ENCODE measurements at regions not wholly inside any gene's neighbourhood (a gene's known extent, or its start where the extent isn't known, plus 50 kb on each side); places are given as distances from the start of the nearest gene placed in this dataset.
"Not testable (repeated sequence)": the region's sequence is repeated elsewhere in the genome, so short reads cannot be mapped to it uniquely, and the experiment has no call there.

DNA sequence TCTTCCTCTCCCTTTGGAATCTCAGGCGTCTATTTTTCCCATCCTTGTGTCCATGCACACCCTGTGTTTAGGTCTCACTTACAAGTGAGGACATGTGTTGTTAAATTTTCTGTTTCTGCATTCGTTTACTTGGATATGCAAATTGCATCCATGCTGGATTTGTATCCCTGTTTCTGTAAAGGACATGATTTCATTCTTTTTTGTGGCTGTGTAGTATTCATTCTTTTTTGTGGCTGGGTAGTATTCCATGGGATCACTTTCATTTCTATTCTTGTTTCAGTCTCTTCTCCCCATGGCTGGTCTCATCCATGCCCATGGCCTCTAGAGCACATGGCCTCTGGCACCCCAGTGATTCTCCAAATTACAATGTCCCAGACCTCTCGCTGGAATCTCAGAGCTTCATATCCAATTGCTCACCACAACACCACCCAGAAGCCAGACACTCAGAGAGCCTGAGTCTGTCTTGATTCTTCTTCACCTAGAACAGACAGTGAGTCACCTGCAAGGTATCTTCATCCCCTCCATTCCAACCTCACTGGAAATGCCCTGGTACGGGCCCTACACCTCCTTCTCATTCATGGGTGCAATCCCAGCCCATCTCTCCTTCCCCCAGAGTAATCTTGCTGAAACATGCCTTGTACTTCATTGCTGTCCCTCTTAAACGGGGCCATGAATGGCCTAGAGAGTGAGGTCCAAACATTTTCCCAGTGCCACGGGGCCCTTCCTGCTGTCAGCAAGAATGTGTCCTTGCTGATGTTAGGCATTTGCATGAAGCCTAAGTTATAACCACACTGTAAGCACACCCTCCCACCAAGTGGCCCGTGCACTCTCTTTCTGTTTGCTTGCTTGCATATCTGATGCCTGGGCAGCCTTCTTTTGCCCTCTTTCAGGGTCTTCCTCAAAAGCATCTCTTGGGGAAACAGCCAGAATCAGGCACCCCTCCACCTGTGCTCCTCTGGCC is 476.2 kb upstream of the TSHZ3 start:
- no peak for DNase-seq

DNA sequence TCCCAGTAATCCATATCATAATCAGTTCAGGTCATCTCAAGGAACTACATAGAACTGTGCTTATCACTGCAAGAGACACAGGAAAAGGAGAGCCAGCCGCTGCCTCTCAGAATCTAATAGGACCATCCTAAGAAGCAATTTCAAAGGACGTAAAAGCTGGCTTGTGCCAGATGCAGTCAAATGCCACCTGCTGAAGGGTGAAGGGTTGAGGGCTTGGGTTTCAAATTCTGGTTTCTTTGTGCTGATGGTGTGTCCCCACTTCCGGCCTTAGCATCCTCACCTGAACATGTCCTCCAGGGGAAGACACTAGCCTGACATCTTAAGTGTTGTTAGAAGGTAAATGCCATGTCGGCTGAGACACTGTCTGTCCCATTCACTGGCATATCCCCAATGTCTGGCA is 477.1 kb upstream of the TSHZ3 start:
- no peak for DNase-seq

DNA sequence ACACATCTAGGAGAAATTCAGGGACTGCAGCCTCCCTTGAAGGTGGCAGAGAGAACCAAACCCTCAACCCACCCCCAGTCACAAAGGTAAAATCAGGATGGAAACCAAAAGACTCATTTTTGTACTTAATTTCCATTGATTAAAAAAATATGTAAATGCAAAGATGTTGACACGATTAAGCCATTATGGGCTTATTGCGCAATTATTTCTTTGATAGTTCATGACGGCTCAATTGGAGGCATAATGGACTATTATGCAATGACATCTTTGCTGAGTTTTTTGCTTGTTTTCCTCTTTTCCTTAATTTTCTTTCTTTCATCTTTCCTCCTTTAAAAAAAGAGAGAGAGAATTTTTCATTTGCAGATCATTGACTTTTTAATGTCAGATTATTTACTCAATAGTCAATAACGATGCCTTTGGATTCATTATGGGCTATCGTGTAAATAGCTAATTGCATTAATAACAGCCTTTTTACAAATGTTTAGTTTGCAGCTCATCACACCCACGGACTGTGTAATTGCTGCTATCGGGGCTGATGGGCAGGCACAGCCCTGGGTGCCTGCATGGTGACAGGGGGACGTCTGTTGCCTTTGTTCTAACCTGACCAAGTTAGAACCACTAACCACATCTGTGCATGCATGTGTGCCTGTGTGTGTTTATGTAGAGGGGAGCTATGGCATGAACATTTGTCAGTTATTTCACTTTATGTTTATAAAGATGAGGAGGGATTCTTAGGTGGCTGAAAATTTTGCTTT is 482.4 kb upstream of the TSHZ3 start:
- no peak for DNase-seq

DNA sequence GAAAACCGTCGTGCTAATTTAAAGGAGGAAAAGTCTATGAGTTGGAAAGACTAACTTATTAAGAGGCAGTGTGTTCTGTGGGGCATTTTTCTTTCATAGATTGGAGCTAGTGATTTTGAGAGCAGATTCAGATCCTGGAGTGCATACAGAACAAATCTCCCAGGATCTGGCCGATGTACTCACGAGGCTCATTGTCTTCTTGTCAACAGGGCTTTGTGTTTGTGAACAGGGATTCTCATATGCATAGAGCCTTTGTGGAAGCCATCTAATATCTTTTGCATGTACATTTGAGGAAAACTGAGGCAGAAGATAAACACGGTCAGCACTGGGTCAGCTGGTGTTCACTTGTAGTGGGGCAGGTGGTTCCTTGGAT is 482.9 kb upstream of the TSHZ3 start:
- DNase-seq: no peak

DNA sequence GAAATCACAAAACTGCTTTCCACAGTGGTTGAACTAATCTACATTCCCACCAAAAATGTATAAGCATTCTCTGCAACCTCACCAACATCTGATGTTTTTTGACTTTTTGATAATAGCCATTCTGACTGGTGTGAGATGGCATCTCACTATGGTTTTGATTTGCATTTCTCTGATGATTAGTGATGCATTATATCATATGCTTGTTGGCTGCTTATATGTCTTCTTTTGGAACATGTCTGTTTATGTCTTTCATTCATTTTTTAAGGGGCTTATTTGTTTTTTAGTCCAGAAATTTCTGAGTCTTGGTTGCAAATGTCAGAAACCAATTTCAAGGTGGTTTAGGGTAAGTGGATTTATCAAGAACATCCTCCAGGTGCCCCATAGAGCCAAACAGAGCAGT is 484.8 kb upstream of the TSHZ3 start:
- DNase-seq: no peak

DNA sequence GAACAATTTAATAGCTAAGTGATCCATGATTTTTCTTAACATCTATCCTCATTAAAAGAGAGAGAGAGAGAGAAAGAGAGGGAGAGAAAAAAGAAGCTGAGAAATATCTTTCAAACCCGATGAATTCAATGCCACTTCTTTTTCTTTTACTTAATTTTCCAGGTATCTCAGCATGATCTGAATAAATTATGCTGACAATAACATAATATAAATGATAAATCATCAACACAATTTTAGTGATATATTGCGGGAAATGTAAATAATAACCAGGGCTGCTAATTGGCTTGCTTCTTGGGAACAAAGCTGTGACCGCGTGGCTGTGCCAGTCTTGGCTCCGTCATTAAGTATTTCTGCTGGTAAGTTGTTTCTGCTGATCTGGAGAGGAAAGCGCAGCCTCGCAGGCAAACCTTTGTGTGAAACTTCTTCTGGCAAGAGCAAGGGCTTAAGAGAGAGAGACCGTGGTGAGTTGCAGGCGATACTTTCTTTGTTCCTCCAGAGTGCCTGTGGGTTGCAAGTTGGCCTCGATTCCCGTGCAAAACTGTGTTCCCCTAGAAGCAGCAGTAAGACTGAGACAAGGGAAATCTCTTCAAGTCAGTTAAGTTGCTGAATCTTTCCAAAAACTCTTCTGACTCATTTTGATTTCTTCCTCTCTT is 489.1 kb upstream of the TSHZ3 start:
- no peak for DNase-seq

DNA sequence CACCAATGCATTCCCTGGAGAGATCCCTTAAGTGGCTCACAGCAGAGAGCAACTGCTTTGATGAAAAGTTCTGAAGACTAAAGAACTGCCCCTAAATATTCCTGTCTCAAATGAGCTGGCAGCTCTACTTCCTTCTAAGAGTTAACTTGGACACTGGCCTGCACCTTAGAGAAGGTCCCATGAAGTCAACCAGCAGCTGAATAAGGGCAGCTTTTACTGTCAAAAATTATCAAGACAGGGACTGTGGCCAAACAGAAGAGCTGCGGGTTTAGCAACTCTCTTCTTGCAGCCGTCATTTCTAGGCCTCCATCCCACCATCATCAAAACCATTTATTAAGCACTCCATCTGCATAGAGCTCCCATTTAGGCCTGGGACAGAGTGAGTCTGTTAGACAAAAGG is 491.1 kb upstream of the TSHZ3 start:
- DNase-seq: no peak

DNA sequence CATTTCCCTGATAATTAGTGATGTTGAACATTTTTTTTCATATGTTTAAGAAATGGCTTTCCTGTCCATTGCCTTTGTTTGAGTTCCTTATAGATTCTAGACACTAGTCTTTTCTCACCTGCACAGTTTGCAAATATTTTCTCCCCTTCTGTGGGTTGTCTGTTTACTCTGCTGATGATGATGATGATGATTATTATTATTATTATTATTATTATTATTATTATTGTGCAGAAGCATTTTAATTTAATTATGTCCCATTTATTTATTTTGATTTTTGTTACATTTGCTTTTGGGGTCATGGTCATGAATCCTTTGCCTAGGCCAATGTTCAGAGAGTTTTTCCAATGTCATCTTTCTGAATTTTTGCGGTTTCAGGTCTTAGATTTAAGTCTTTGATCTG is 492.5 kb upstream of the TSHZ3 start:
- no peak for DNase-seq

DNA sequence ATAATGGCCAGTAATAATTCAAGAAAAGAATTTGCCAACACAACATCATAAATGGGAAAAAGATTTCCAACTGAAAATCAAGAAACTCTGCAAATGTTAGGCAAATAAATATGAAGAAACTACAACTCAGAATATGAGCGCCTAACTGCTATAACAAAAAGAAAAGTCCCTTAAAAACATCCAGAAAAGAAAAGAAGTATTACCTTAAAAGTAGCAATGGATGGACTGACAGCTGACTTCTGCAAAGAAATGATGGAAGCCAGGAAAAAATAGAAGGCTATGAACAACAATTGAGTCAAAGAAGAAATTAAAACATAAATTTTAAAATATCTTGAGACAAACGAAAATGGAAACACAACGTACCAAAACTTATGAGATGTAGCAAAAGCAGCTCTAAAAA is 482.3 kb upstream of the ZNF507 start:
- no peak for DNase-seq

DNA sequence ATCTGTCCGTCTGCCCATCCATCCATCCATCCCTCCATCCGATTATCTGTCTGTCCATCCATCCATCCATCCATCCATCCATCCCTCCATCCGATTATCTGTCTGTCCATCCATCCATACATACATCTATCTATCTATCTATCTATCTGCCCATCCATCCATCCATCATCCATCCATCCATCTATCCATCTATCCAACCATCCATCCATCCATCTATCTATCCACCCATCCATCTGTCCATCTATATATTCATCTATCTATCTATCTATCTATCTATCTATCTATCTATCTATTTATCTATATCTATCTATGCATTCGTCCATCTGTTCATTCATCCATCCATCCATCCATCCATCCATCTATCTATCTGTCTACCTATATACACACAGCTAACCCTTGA is 471.1 kb upstream of the ZNF507 start:
- DNase-seq: no peak

DNA sequence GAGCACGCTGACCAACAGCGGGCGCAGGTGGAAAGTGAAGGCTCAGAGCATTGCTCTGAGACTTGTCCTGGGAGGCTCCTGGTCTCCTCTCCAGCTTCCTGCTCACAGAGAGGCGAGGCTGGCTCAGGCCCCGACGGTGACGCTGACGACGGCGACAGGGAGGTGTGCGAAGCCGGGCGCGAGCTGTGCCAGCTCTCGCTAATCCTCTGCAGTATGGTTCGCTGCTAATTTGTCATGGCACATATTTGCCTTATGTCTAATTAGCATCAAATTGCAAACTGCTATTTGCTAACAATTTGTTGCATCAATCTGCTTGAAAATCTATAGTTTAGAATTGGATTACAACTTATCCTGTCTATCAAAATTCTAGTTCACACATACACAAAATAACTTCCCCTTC is 469.8 kb upstream of the ZNF507 start:
- DNase-seq: no peak

DNA sequence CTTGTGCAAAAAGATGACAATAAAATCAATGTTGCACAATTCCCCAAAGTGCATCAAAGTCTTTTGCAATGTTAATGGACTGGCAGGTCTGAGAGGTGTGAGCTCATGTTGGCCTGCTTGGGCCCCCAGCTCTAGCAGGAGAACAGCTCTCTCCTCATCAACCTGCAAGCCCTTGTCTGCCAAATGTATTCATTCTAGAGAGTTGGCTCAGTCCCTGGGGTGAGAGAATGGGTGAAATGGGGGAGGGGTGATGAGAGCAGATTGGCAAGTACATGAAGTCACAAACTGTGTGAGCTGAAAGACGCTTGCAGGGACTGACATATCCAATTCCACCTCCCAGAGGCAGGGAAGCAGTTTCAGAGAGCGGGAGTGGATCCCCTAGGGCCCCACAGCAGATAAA is 465.1 kb upstream of the ZNF507 start:
- DNase-seq: no peak

DNA sequence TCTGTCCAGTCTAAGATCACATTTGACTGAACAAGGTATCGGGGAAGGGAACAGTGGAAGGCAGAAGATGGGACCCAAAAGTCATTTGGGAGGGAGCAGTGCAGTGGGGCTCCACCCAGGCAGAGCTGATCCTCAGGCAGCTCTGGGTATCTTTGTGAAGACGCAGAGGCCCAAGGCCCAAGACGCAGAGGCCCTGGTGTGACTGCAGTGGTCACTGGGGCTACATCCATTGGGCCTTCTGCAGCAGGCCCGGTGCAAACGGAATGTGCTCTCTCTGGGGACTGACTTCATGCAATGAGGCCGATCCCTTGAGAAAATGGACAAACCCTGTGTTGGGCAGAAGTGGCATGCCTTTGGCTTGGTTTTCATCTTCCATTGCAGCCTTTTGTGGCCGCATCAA is 463.4 kb upstream of the ZNF507 start:
- no peak for DNase-seq

DNA sequence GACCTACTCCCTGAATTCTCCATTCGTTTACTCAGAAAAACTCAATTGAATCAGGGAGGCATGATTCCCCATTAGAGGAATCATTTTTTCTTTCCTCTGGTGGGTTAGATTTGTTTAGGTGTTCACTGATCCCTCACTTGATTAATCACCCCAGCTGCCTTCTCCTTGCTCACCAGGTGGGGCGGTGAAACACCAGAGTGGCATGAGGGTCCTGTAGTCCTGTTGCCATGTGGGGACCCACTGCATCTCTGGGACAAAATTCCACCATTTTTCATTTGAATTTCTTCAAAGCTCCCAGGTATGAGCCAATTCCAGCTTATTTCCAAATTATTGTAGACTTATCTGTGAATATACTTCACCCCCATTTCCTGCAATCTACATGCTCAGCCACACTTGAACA is 462.7 kb upstream of the ZNF507 start:
- DNase-seq: no peak

DNA sequence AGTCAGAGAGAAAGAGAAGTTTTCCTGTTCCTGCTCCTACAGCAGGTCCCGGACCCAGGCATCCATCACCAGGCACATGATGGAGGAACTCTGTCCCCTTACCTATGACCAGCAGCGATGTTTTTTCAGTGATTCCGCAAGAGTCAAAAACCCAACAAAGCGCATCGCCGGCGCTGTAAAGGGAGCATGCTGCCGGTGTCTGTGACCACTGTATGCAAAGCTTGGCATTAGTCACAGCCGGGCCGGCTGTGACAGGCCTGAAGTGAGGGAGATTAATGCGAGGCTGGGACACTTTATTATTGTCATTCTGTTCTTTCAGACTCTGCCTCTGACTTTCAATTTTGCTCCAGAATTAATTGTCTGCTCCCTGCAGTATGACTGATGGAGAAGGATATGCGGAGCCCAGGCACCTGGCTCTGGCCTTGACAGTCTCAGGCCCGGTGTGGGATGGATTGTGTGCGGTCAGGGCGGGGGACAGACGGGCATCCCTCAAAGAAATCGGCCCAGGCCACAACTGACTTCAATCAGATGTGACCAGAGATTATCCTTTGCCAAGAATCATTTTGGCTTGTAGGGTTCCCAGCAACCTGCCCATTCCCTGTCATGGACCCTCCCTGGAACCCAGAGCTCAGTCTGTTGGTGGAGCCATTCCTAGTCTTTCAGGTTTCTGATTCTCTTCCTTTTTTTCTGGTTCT is 462.0 kb upstream of the ZNF507 start:
- DNase-seq: no peak

DNA sequence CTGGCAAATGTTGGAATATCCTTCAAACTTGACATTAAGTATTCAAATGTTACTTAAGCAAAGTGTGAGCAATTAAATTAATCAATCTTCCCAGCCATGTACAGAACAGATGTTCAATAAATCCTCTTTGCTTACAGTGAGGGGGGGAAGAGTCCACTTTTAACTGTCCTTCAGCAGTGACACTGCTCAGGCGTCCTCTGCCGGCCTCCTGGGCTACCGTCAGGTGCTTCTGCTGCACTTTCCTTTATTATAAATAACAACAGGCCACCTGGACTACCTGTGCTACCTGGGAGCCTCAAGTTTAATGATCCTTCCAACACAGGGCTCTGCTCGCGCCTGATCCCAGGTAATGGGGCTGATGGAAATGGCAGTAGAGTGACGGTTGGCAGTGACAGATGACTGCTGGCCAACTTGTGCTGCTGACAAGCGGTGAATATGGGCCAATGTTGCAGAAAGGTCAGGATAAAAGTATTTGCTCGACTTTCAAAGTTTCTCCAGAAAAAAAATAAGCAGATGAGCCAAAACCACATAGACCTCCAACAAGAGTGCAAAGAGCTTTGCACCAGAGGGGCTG is 460.0 kb upstream of the ZNF507 start:
- no peak for DNase-seq

DNA sequence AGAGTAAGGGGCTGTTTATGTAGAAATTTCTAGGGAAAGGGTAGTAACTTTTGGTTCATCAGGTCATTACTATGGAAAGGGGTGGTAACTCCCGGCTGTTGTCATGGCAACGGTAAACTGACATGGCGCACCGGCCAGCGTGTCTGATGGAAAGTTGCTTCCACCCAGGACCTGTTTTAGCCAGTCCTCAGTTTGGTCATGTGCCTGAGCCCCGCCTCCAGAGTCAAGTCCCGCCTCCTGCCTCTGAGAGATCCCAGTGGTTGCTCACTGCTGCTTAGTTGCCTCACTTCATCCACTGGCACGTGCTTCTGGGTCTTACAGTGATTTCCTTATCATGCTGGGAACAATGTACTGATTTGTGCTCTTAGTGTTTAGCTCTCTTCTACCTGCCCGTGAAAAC is 455.2 kb upstream of the ZNF507 start:
- no peak for DNase-seq

DNA sequence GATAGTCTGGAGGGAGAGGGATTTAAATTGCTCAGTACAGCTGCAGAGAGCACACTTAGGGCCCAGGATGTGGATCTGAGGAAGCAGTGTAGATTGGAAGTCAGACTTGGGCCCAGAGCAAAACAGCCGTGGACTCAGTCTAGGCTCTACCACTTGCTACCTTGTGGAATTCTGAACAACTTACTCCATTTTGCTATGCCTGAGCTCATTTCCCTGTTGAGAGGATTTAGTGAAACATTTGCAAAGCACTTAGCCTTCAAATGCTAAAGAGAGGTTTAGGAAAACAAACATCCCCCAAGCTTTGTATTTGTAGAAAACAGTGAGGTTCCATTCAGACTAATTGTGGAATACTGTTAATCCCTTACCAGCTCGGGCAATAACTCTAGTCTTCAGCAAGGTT is 453.4 kb upstream of the ZNF507 start:
- DNase-seq: no peak

DNA sequence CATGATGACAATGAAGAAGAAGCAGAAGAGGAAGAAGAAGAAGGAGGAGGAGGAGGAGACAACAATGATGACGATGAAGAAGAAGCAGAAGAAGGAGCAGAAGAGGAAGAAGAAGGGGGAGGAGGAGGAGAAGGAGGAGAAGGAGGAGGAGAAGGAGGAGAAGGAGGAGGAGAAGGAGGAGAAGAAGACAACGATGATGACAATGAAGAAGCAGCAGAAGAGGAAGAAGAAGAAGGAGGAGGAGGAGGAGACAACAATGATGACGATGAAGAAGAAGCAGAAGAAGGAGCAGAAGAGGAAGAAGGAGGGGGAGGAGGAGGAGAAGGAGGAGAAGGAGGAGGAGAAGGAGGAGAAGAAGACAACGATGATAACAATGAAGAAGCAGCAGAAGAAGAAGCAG is 451.9 kb upstream of the ZNF507 start:
- DNase-seq: not testable (repeated sequence)

DNA sequence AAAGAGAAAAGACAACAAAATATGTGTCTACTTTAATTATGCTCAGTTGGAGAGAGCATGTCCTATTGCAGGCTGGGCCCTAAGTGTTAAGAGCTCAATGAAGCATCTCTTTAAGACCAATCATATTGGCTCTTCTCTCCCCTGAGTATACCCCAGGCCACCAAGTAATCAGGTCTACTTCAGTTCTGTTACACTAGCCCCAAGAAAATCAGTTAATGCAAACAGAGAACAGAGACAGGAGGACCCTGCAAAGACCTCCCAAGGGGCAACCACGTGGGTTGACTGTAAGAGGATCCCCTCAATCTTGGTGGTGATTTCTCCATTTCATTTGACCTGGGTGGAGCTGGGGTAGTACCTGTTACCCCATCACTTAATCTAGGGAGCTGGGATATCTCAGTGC is 451.0 kb upstream of the ZNF507 start:
- DNase-seq: no peak

DNA sequence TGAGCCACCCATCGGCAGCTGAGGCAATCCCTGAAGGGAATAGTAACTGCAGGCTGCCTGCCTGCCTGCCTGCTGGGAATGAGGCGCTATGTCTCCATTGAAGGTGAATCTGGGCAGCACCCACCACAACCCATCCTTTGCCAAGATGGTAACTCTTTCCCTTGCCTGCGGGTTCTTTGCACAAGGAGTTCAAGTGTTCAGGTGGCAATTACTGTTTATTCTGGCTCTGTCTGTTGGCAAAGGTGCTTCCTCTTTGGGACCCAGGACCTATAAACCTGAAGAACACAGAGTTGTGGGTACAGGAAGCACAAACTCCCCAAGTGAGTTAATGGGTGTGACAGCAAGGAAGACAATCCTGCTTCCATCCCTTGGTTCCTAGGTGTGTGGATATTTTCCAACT is 448.1 kb upstream of the ZNF507 start:
- DNase-seq: no peak

DNA sequence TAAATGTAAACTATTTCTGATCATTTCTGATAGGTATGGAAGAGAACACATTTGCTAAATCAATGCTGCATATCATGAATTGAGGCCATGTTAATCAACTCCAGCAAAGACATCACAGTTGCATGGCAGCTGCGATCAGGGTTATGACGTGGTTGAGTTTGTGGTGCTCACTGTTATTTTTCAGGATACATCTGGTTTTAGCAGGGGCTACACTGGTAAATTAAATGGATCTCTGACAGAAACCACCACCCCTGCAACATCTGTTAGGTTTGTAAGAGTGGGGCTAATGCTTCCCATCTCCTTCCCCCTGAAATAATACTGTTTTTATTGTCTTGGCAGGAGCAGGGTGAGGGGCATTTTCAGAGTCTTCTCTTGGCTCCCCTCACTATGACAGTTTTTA is 444.4 kb upstream of the ZNF507 start:
- no peak for DNase-seq

DNA sequence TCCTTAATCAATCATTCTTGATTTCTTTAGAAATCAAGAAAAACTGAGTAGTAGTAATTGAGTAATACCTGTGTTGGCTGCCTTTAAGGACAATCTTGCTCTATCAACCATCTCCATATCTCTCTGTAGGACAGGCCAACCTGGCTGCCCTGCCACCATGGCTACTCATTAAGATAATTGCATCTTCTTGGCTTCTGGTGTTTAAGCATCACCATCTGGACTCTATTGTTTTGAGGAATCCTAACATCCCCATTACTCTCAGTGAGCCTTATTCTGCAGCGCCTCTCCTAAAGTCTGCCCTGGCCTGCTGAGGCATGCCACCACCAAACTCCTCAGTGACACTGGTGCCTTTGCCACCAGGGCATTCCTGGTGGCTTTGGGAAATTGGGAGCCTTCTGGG is 442.6 kb upstream of the ZNF507 start:
- no peak for DNase-seq
